Hepatocyte (in vitro differentiated cells): ENCODE measurements at regions not wholly inside any gene's neighbourhood (a gene's known extent, or its start where the extent isn't known, plus 50 kb on each side); places are given as distances from the start of the nearest gene placed in this dataset.

Experiments used
- DNase-seq: peaks from one replicate; pipeline ENCODE4 v3.0.0-alpha.2; 2016; ENCODE audit warnings: low spot score
- H2AFZ ChIP-seq: fragments of 200-600 bp; sonication (generic); 2 replicates; pipeline ENCODE4 v1.6.0; 2016; ENCODE audit warnings: antibody characterized with exemption, mild to moderate bottlenecking
- H3K27ac ChIP-seq: fragments of 200-600 bp; sonication (generic); 2 replicates; pipeline ENCODE4 v1.5.1; 2016; ENCODE audit warnings: mild to moderate bottlenecking
- H3K27me3 ChIP-seq: fragments of 200-600 bp; sonication (generic); 2 replicates; pipeline ENCODE4 v1.6.1; 2016
- H3K36me3 ChIP-seq: fragments of 200-600 bp; sonication (generic); replicated peaks from 2 replicates; pipeline ENCODE4 v1.5.1; 2016; ENCODE audit warnings: low read depth; ENCODE audit not compliant: insufficient read depth
- H3K4me1 ChIP-seq: fragments of 200-600 bp; sonication (generic); 2 replicates; pipeline ENCODE4 v1.5.1; 2016; ENCODE audit warnings: mild to moderate bottlenecking, moderate library complexity; ENCODE audit not compliant: insufficient read depth
- H3K4me2 ChIP-seq: fragments of 200-600 bp; sonication (generic); 2 replicates; pipeline ENCODE4 v1.6.0; 2016
- H3K4me3 ChIP-seq: fragments of 200-600 bp; sonication (generic); 2 replicates; pipeline ENCODE4 v1.5.1; 2016; ENCODE audit warnings: mild to moderate bottlenecking
- H3K79me2 ChIP-seq: fragments of 200-600 bp; sonication (generic); 2 replicates; pipeline ENCODE4 v1.6.0; 2017; ENCODE audit warnings: mild to moderate bottlenecking
- H3K9me2 ChIP-seq: fragments of 200-600 bp; sonication (generic); replicated peaks from 2 replicates; pipeline ENCODE4 v1.6.0; 2017; ENCODE audit warnings: mild to moderate bottlenecking; ENCODE audit not compliant: insufficient read depth
- H3K9me3 ChIP-seq: fragments of 200-600 bp; sonication (generic); 2 replicates; pipeline ENCODE4 v1.5.1; 2016; ENCODE audit warnings: low read depth, mild to moderate bottlenecking
- H4K20me1 ChIP-seq: fragments of 200-600 bp; sonication (generic); 2 replicates; pipeline ENCODE4 v1.6.0; 2016; ENCODE audit warnings: mild to moderate bottlenecking; ENCODE audit not compliant: insufficient read depth, poor library complexity, severe bottlenecking
- EZH2 ChIP-seq: fragments of 200-600 bp; sonication (generic); IDR thresholded peaks from 2 replicates; pipeline ENCODE4 v1.6.1; 2016; ENCODE audit warnings: antibody characterized with exemption, mild to moderate bottlenecking, borderline replicate concordance
- EZH2phosphoT487 ChIP-seq: fragments of 200-600 bp; sonication (generic); IDR thresholded peaks from one replicate; pipeline ENCODE4 v1.6.1; 2018; ENCODE audit warnings: antibody characterized with exemption, mild to moderate bottlenecking, low read depth, moderate library complexity; ENCODE audit not compliant: unreplicated experiment, severe bottlenecking
- WGBS: methylation state at CpG from one replicate; pipeline ENCODE4 v1.1.6; 2016; ENCODE audit warnings: low lambda C conversion rate; ENCODE audit errors: missing lambda C conversion rate; 5-methylcytosine and 5-hydroxymethylcytosine counted together
- TF ChIP-seq, protein P1 (sequence below): fragments of 200-600 bp; sonication (generic); IDR thresholded peaks from 2 replicates; pipeline ENCODE4 v1.5.1; 2016; ENCODE audit warnings: antibody characterized with exemption, mild to moderate bottlenecking; ENCODE audit not compliant: poor library complexity

DNA sequence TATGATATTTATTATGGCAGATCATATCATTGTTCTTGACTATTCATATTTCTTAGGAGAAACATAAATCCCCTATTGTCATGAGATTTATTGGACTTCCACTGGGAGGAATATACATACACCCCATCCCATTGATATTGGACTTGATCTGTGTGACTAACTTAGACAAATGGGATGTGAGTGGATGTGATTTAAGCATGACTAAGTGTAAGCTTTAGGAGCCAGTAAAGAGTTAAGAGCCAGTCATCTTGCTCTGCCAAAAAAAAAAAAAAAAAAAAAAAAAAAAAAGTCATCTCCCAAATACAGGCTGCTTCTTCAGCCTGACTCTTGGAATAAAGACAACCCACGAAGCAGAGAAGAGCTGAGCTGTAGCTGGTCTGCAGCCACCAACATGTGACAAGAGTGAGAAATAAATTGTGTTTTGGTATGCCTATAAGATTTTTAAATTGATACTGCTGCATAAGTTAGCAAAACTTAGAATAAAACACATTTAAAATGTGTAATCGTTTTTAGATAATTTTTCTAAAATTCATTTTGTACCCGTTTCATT, 595.0 kb upstream of the LRRC4C start:
- no peaks in the 10 kb centered on the region for H3K79me2 ChIP-seq
- no peaks in the 10 kb centered on the region for H3K9me2 ChIP-seq
- no peaks in the 10 kb centered on the region for H3K36me3 ChIP-seq
- no peak for TF ChIP-seq EZH2phosphoT487
- no peak for TF ChIP-seq EZH2
- TF ChIP-seq, protein P1, sequence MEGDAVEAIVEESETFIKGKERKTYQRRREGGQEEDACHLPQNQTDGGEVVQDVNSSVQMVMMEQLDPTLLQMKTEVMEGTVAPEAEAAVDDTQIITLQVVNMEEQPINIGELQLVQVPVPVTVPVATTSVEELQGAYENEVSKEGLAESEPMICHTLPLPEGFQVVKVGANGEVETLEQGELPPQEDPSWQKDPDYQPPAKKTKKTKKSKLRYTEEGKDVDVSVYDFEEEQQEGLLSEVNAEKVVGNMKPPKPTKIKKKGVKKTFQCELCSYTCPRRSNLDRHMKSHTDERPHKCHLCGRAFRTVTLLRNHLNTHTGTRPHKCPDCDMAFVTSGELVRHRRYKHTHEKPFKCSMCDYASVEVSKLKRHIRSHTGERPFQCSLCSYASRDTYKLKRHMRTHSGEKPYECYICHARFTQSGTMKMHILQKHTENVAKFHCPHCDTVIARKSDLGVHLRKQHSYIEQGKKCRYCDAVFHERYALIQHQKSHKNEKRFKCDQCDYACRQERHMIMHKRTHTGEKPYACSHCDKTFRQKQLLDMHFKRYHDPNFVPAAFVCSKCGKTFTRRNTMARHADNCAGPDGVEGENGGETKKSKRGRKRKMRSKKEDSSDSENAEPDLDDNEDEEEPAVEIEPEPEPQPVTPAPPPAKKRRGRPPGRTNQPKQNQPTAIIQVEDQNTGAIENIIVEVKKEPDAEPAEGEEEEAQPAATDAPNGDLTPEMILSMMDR: no peak
- H3K4me1 ChIP-seq: no peaks in the 10 kb centered on the region
- no peaks in the 10 kb centered on the region for H3K27me3 ChIP-seq
- H3K4me3 ChIP-seq: no peak overlapping the region
- no peaks in the 10 kb centered on the region for H3K9me3 ChIP-seq
- no peak for DNase-seq
- H3K27ac ChIP-seq: no peak overlapping the region
- H2AFZ ChIP-seq: no peak overlapping the region
- WGBS: 73% methylated on average over 3 of the region's 3 CpGs
- H4K20me1 ChIP-seq: no peaks in the 10 kb centered on the region
- no peak overlapping the region for H3K4me2 ChIP-seq

GRCh38 chr11:42055606-42056005, 596.2 kb upstream of the LRRC4C start:
- no peaks in the 10 kb centered on the region for H3K36me3 ChIP-seq
- no peaks in the 10 kb centered on the region for H3K9me3 ChIP-seq
- WGBS: 67% methylated on average over 1 of the region's 1 CpG
- H3K4me3 ChIP-seq: no peak overlapping the region
- H3K9me2 ChIP-seq: no peaks in the 10 kb centered on the region
- no peak for DNase-seq
- no peak overlapping the region for H3K27ac ChIP-seq
- no peak overlapping the region for H2AFZ ChIP-seq
- no peaks in the 10 kb centered on the region for H3K4me1 ChIP-seq
- TF ChIP-seq EZH2phosphoT487 (no peak), EZH2 (no peak)
- TF ChIP-seq, protein P1: no peak
- no peak overlapping the region for H3K4me2 ChIP-seq
- H4K20me1 ChIP-seq: no peaks in the 10 kb centered on the region
- H3K27me3 ChIP-seq: no peaks in the 10 kb centered on the region
- H3K79me2 ChIP-seq: no peaks in the 10 kb centered on the region

DNA sequence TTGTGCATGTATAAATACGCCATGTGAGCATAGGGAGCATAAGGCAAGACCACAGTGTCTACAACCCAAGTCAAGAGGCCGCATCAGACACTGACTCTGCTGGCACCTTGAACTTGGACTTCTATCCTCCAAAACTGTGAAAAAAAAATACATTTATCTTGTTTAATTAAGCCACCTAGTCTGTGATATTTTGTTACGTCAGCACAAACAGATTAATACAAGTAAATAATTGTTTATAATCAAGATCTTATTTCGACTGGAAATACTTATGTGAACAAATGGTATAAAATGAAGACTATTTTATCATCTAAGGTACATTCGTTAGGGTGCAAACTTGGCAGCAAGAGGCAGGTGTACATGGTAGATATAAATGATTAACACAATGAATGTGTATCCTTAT, 599.3 kb upstream of the LRRC4C start:
- H3K4me1 ChIP-seq: no peaks in the 10 kb centered on the region
- H2AFZ ChIP-seq: no peak overlapping the region
- no peaks in the 10 kb centered on the region for H3K79me2 ChIP-seq
- H3K9me2 ChIP-seq: no peaks in the 10 kb centered on the region
- no peaks in the 10 kb centered on the region for H3K27me3 ChIP-seq
- no peak overlapping the region for H3K27ac ChIP-seq
- H4K20me1 ChIP-seq: no peaks in the 10 kb centered on the region
- no peaks in the 10 kb centered on the region for H3K36me3 ChIP-seq
- no peak overlapping the region for H3K4me3 ChIP-seq
- 85% methylated on average over 5 of the region's 5 CpGs for WGBS
- TF ChIP-seq EZH2 (no peak), EZH2phosphoT487 (no peak)
- TF ChIP-seq, protein P1: no peak
- no peak for DNase-seq
- H3K4me2 ChIP-seq: no peak overlapping the region
- no peaks in the 10 kb centered on the region for H3K9me3 ChIP-seq

DNA sequence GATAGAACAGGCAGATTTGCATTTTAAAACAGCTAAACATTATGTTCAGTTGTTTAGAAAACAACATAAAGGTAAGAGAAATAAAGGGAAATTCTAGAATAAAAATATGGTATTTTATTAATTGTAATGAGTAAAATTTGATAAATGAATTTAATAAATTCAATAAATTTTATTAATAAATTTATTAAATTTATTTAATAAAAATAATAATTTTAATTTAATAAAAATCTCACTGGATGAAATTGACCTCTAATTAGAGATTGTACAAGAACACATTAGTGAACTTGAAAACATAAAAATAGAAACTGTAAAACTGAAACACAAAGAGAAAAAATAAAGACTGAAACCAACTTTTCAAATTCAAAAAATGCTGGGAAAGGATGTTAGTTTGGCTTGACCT, 605.7 kb upstream of the LRRC4C start:
- Histone ChIP-seq H3K79me2 (no peaks in the 10 kb centered on the region), H3K4me2 (no peak overlapping the region), H3K9me2 (no peaks in the 10 kb centered on the region), H2AFZ (no peak overlapping the region), H3K9me3 (no peaks in the 10 kb centered on the region), H4K20me1 (no peaks in the 10 kb centered on the region), H3K4me3 (no peak overlapping the region), H3K4me1 (no peaks in the 10 kb centered on the region), H3K36me3 (no peaks in the 10 kb centered on the region), H3K27ac (no peak overlapping the region), H3K27me3 (no peaks in the 10 kb centered on the region)
- no peak for TF ChIP-seq EZH2
- TF ChIP-seq EZH2phosphoT487: no peak
- TF ChIP-seq, protein P1: no peak
- DNase-seq: no peak
